A549 (cell line): ENCODE measurements at regions not wholly inside any gene's neighbourhood (a gene's known extent, or its start where the extent isn't known, plus 50 kb on each side); places are given as distances from the start of the nearest gene placed in this dataset.

ENCODE experiments used
- CHD2 ChIP-seq: fragments of 150-350 bp; IDR thresholded peaks from 2 replicates; pipeline ENCODE4 v1.6.1; 2014; ENCODE audit warnings: low read length; ENCODE audit not compliant: partially characterized antibody
- CTCF ChIP-seq: fragments of >200 bp; sonication (Bioruptor Twin); formaldehyde crosslinking; IDR thresholded peaks from 3 replicates; pipeline ENCODE4 v1.5.1; 2016
- E2F6 ChIP-seq: IDR thresholded peaks from 2 replicates; pipeline ENCODE4 v1.6.1; 2012; ENCODE audit warnings: low read depth, borderline replicate concordance
- EP300 ChIP-seq, 2 experiments: fragments of >200 bp; sonication (Bioruptor Twin); formaldehyde crosslinking; IDR thresholded peaks; 2 replicates in 1 of 2; 3 replicates in 1 of 2; pipeline ENCODE4 v1.6.1; 2016 to 2017
- GATA3 ChIP-seq: IDR thresholded peaks from 2 replicates; pipeline ENCODE4 v1.6.1; 2012; ENCODE audit warnings: borderline replicate concordance
- JUN ChIP-seq, 2 experiments: fragments of >200 bp; sonication (Bioruptor Twin); formaldehyde crosslinking; IDR thresholded peaks; 2 replicates in 1 of 2; 3 replicates in 1 of 2; pipeline ENCODE4 v1.6.1; 2016 to 2017
- MAX ChIP-seq: IDR thresholded peaks from 2 replicates; pipeline ENCODE4 v1.6.1; 2012
- PBX3 ChIP-seq: IDR thresholded peaks from 2 replicates; pipeline ENCODE4 v1.6.1; 2012
- POLR2A ChIP-seq: IDR thresholded peaks from 2 replicates; pipeline ENCODE4 v1.6.1; 2012; ENCODE audit warnings: mild to moderate bottlenecking, low read length
- RAD21 ChIP-seq, 2 experiments: fragments of >200 bp in 1 of 2; sonication (Bioruptor Twin) in 1 of 2; formaldehyde crosslinking in 1 of 2; IDR thresholded peaks in 1 of 2; conservative IDR thresholded peaks in 1 of 2; 2 replicates in 1 of 2; 3 replicates in 1 of 2; pipeline ENCODE4 v1.6.1; 2012 to 2018; ENCODE audit warnings: inconsistent platforms in 1 of 2
- REST ChIP-seq: fragments of 200-600 bp; sonication (generic); IDR thresholded peaks from 2 replicates; pipeline ENCODE4 v1.6.1; 2016; ENCODE audit warnings: antibody characterized with exemption, mild to moderate bottlenecking, moderate library complexity
- TP53 ChIP-seq: fragments of 250-450 bp; sonication (Bioruptor Pico); IDR thresholded peaks from 2 replicates; pipeline ENCODE4 v1.5.0; 2021; ENCODE audit warnings: mild to moderate bottlenecking, moderate library complexity
- ZFP36 ChIP-seq: fragments of 450-650 bp; IDR thresholded peaks from 2 replicates; pipeline ENCODE4 v1.6.1; 2014; ENCODE audit warnings: borderline replicate concordance; ENCODE audit not compliant: partially characterized antibody

GRCh38 chr7:19900118-19900517, 126.7 kb upstream of the TMEM196 start:
- TF ChIP-seq POLR2A (no peak), CTCF (no peak), EP300 (IDR thresholded peaks at IDR 0.05) (no peak), MAX (no peak), JUN (IDR thresholded peaks at IDR 0.05) (no peak), TP53 (CRISPR knock-in tag) (no peak), PBX3 (no peak), RAD21 (conservative IDR thresholded peaks at IDR 0.05 in 1 of 2, IDR thresholded peaks at IDR 0.05 in 1 of 2) (no peak), CHD2 (no peak), REST (no peak), GATA3 (no peak), E2F6 (no peak), ZFP36 (no peak)
